CD4-positive, alpha-beta memory T cell (primary cell): ENCODE measurements at regions not wholly inside any gene's neighbourhood (a gene's known extent, or its start where the extent isn't known, plus 50 kb on each side); places are given as distances from the start of the nearest gene placed in this dataset.

ENCODE experiments used
- CTCF ChIA-PET: fragments of 350-600 bp; sonication (Branson Sonifier 250); formaldehyde crosslinking; loops from one replicate; lab custom pipeline; 2021; ENCODE audit warnings: inconsistent platforms; ENCODE audit not compliant: partially characterized antibody; lab: Charles Lee
- POLR2A ChIA-PET: fragments of 350-600 bp; sonication (Branson Sonifier 250); formaldehyde crosslinking; loops from one replicate; lab custom pipeline; 2021; ENCODE audit not compliant: partially characterized antibody; lab: Charles Lee
- DNase-seq, 5 donors: peaks; one replicate each; pipeline versions ENCODE4 v3.0.0 to v3.0.0-alpha.2; 2020 to 2022; ENCODE audit warnings: mixed read lengths in 1 of 5
- H3K27ac ChIP-seq: one replicate; pipeline ENCODE4 v1.7.0; 2013; ENCODE audit warnings: low read depth, low read length
- H3K27me3 ChIP-seq: 2 replicates; pipeline ENCODE4 v1.7.0; 2013; ENCODE audit warnings: mild to moderate bottlenecking, low read length, moderate library complexity; ENCODE audit not compliant: insufficient read depth
- H3K36me3 ChIP-seq: 2 replicates; pipeline ENCODE4 v1.7.0; 2013; ENCODE audit warnings: mild to moderate bottlenecking, low read length, moderate library complexity; ENCODE audit not compliant: insufficient read depth
- H3K4me1 ChIP-seq: 2 replicates; pipeline ENCODE4 v1.7.0; 2013; ENCODE audit warnings: mild to moderate bottlenecking, low read length, moderate library complexity; ENCODE audit not compliant: insufficient read depth
- H3K4me3 ChIP-seq, 2 donors: one replicate each; pipeline ENCODE4 v1.7.0; 2013; ENCODE audit warnings: low read length in 2 of 2, mild to moderate bottlenecking in 1 of 2
- H3K9me3 ChIP-seq, 2 donors: one replicate each; pipeline ENCODE4 v1.7.0; 2013; ENCODE audit warnings: low read length in 2 of 2, control low read depth in 1 of 2; ENCODE audit not compliant: control insufficient read depth in 1 of 2
- H3K27ac Mint-ChIP-seq, 7 donors: one replicate each; pipeline ENCODE4 v1.8.0; 2020 to 2021; ENCODE audit warnings: mixed read lengths in 7 of 7, mild to moderate bottlenecking in 6 of 7, inconsistent platforms in 3 of 7, moderate library complexity in 3 of 7
- H3K27me3 Mint-ChIP-seq, 2 donors: one replicate each; pipeline ENCODE4 v1.8.0; 2020 to 2021; ENCODE audit warnings: mixed read lengths in 2 of 2
- H3K36me3 Mint-ChIP-seq, 2 donors: one replicate each; pipeline ENCODE4 v1.8.0; 2020 to 2021; ENCODE audit warnings: mixed read lengths in 2 of 2, inconsistent platforms in 1 of 2, mild to moderate bottlenecking in 1 of 2
- H3K4me1 Mint-ChIP-seq, 4 donors: one replicate each; pipeline ENCODE4 v1.8.0; 2020 to 2021; ENCODE audit warnings: mixed read lengths in 4 of 4, mild to moderate bottlenecking in 1 of 4
- H3K4me3 Mint-ChIP-seq, 8 donors: one replicate each; pipeline ENCODE4 v1.8.0; 2020 to 2021; ENCODE audit warnings: mixed read lengths in 8 of 8, mild to moderate bottlenecking in 7 of 8, moderate library complexity in 6 of 8, inconsistent platforms in 3 of 8
- H3K9me3 Mint-ChIP-seq, 8 donors: one replicate each; pipeline ENCODE4 v1.8.0; 2020 to 2021; ENCODE audit warnings: mixed read lengths in 8 of 8, mild to moderate bottlenecking in 5 of 8, inconsistent platforms in 3 of 8, moderate library complexity in 1 of 8
- intact Hi-C: fragments of 100-400 bp; cut with micrococcal nuclease; formaldehyde crosslinking; loops from one replicate; pipeline ENCODE4 v1.15.1; 2023

DNA sequence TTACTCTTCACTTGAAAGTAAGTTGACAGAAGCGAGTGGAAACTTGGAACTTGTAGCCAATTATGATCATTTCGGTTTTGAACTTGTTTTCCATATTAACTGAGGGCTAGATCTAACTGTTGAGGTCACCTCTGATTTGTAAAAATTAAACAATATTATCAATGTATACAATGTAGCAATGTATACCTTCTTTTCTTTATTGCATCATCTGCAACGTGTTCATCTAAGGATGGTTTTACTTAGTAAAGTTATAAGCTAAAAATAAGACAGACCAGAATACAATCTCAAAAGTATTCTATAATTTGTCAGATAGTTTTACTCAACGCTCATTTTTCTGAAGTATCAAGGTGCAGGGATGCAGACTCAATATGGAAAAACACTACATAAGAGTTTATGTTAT, 435.0 kb upstream of the TNP1 start:
- Mint-ChIP-seq H3K36me3 (no peaks in the 10 kb centered on the region), H3K4me1 (no peaks in the 10 kb centered on the region), H3K27ac (no peak overlapping the region), H3K27me3 (peaks cover 0 to 1% of the 10 kb centered on the region in 2 donors), H3K9me3 (peaks cover 0 to 7% (median 3%) of the 10 kb centered on the region in 8 donors), H3K4me3 (no peak overlapping the region)
- Histone ChIP-seq H3K27me3 (no peaks in the 10 kb centered on the region), H3K4me3 (no peak overlapping the region), H3K36me3 (no peaks in the 10 kb centered on the region), H3K9me3 (no peaks in the 10 kb centered on the region), H3K27ac (no peak overlapping the region), H3K4me1 (no peaks in the 10 kb centered on the region)
- no peak for DNase-seq
- intact Hi-C loops: no loop called here
- POLR2A ChIA-PET: no interaction called here
- CTCF ChIA-PET: no interaction called here

DNA sequence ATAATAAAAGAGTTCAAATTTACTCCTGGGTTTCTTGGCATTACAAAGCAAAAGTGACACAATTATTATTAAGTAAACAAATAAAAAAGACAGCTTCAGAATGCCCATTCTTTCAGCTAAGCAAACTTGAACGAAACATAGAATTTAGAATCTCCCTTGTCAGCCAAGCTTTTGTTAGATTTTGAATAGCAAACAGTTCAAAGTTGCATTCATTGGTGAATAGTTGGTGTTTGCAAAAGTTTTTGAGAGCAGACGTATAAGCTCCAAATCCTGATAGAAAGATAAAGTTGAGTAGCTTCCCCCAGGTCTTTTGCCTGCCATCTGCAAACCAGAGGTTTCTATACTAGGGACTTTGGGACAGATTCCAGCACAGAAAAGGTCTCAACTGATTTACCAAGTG, 434.3 kb upstream of the TNP1 start:
- DNase-seq: no peak
- Mint-ChIP-seq H3K36me3 (no peaks in the 10 kb centered on the region), H3K4me3 (no peak overlapping the region), H3K27me3 (peaks cover 0 to 1% of the 10 kb centered on the region in 2 donors), H3K4me1 (no peaks in the 10 kb centered on the region), H3K27ac (no peak overlapping the region), H3K9me3 (peaks cover 0 to 7% (median 3%) of the 10 kb centered on the region in 8 donors)
- Histone ChIP-seq H3K9me3 (no peaks in the 10 kb centered on the region), H3K36me3 (no peaks in the 10 kb centered on the region), H3K4me1 (no peaks in the 10 kb centered on the region), H3K4me3 (no peak overlapping the region), H3K27ac (no peak overlapping the region), H3K27me3 (no peaks in the 10 kb centered on the region)
- ChIA-PET CTCF (no interaction called here), POLR2A (no interaction called here)
- intact Hi-C loops: no loop called here

DNA sequence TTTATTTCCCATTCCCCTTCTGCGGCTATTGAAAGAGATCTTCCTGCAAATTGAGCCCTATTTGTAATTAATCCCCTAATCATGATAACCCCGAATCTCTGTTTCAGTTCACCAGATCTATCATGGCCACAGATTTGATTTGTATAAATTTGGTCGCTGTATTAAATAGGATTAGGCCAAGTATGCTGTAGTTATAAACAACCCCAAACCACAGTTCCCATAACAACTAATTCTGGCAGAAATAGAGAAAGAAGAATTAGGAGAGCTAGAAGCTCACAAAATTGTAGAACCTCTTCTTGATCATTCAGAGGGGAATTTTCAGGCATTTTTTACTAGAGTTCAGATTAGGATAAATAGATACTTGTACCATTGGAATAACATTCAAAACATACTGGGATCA, 433.7 kb upstream of the TNP1 start:
- Mint-ChIP-seq H3K9me3 (peaks cover 0 to 7% (median 3%) of the 10 kb centered on the region in 8 donors), H3K36me3 (no peaks in the 10 kb centered on the region), H3K27ac (no peak overlapping the region), H3K27me3 (peaks cover 0 to 1% of the 10 kb centered on the region in 2 donors), H3K4me1 (no peaks in the 10 kb centered on the region), H3K4me3 (no peak overlapping the region)
- Histone ChIP-seq H3K4me1 (no peaks in the 10 kb centered on the region), H3K27me3 (no peaks in the 10 kb centered on the region), H3K9me3 (no peaks in the 10 kb centered on the region), H3K36me3 (no peaks in the 10 kb centered on the region), H3K27ac (no peak overlapping the region), H3K4me3 (no peak overlapping the region)
- ChIA-PET CTCF (no interaction called here), POLR2A (no interaction called here)
- intact Hi-C loops: no loop called here
- no peak for DNase-seq

DNA sequence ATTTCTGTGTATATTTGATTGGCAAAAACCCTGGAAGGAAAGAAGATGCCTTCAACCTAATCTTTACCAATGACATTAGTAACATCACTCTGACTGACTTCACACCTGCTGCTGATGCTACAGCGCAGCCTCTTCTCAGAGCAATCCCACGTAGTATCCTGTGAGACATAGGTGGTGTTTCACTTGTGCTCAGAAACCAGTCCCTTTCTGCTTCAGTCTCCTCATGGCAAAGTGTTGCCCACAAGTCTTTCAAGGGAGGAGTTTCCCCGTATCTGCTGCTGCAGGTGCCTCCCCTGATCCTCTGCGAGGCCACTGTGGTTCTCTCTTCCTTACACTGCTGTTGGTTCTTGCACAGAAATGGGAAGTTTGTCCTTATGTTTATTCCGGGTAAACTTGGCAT, 433.2 kb upstream of the TNP1 start:
- no peak overlapping the region for H3K4me3 ChIP-seq
- no peaks in the 10 kb centered on the region for H3K9me3 ChIP-seq
- H3K4me1 ChIP-seq: no peaks in the 10 kb centered on the region
- Mint-ChIP-seq H3K27me3 (peaks cover 0 to 1% of the 10 kb centered on the region in 2 donors), H3K36me3 (no peaks in the 10 kb centered on the region), H3K4me3 (no peak overlapping the region), H3K27ac (no peak overlapping the region), H3K4me1 (no peaks in the 10 kb centered on the region), H3K9me3 (peaks cover 0 to 7% (median 3%) of the 10 kb centered on the region in 8 donors)
- CTCF ChIA-PET: no interaction called here
- DNase-seq: no peak
- H3K27ac ChIP-seq: no peak overlapping the region
- no peaks in the 10 kb centered on the region for H3K36me3 ChIP-seq
- POLR2A ChIA-PET: no interaction called here
- intact Hi-C loops: no loop called here
- no peaks in the 10 kb centered on the region for H3K27me3 ChIP-seq

DNA sequence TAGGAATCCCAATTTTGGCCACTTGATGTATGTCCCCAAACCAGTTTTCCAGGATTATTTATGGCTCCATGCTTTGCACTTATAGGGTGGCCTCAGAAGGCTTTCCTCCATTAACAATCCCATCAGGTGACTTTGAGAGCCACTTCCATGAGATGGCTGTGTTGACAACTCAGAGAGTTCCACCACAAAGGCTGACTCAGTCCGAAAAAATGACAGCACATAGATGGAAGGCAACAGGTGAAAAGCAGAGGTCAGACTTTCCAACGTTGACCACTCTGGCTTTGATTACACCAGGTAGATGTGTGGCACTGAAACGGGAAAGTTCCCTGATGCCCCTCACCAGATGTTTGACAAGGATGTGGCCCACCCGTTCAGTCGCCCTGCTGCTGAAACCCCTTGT, 431.4 kb upstream of the TNP1 start:
- H3K36me3 ChIP-seq: no peaks in the 10 kb centered on the region
- peaks cover 0 to 2% (median 0%) of the 10 kb centered on the region in 8 donors for H3K9me3 Mint-ChIP-seq
- H3K4me1 ChIP-seq: no peaks in the 10 kb centered on the region
- H3K4me3 Mint-ChIP-seq: no peak overlapping the region
- ChIA-PET CTCF (interaction anchor here (0.5 kb wide), 1 partner anchor 43 kb away, joined by 3 read pairs; no protein-coding TSS in a partner anchor), POLR2A (no interaction called here)
- no peak overlapping the region for H3K27ac Mint-ChIP-seq
- no peaks in the 10 kb centered on the region for H3K9me3 ChIP-seq
- H3K4me3 ChIP-seq: no peak overlapping the region
- no peaks in the 10 kb centered on the region for H3K27me3 ChIP-seq
- H3K27ac ChIP-seq: no peak overlapping the region
- H3K36me3 Mint-ChIP-seq: peaks cover 0 to 3% of the 10 kb centered on the region in 2 donors
- peaks cover 0 to 1% of the 10 kb centered on the region in 2 donors for H3K27me3 Mint-ChIP-seq
- intact Hi-C loops: no loop called here
- DNase-seq: no peak
- H3K4me1 Mint-ChIP-seq: no peaks in the 10 kb centered on the region

DNA sequence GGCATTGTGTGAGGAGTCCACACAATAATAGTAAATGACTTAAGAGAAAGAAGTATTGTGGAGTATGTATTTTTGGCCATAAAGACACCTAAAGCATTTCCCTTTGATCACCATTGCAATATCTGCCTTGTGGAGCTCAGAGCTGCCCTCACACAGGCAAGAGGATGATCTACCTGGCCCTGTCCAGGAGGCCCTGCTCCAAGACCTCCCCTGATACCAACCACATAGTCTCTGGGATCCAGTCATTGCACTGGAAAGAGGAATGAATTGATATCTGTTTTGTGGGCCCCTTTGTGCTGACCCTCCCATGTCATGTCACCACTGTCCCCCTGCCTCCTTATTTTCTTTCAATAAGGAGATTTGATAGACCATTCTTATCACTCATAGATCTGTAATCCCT, 430.6 kb upstream of the TNP1 start:
- Histone ChIP-seq H3K27me3 (no peaks in the 10 kb centered on the region), H3K36me3 (no peaks in the 10 kb centered on the region), H3K4me3 (no peak overlapping the region), H3K9me3 (no peaks in the 10 kb centered on the region), H3K27ac (no peak overlapping the region), H3K4me1 (no peaks in the 10 kb centered on the region)
- ChIA-PET CTCF (no interaction called here), POLR2A (no interaction called here)
- Mint-ChIP-seq H3K4me3 (no peak overlapping the region), H3K4me1 (no peaks in the 10 kb centered on the region), H3K9me3 (peaks cover 0 to 2% (median 0%) of the 10 kb centered on the region in 8 donors), H3K36me3 (peaks cover 0 to 3% of the 10 kb centered on the region in 2 donors), H3K27me3 (peaks cover 0 to 1% of the 10 kb centered on the region in 2 donors), H3K27ac (no peak overlapping the region)
- intact Hi-C loops: no loop called here
- DNase-seq: no peak

DNA sequence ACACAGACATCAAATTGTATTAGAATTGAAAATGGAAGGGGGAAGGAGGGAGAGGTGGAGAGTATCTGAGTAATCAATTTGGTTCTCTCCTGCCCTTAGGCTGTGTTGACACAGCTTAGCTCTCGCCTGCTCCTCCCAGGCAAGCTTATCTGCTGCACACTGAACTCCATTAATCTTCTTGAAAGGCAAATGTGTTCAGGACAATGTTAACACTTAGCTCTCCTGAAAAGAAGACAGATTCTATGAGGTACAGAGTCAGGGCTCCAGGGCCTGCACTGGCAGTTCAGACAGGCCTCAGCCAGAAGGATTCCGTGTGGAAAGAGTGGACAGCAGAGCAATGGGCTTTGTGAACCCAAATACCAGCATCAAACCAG, 430.0 kb upstream of the TNP1 start:
- no peak overlapping the region for H3K4me3 ChIP-seq
- H3K27me3 ChIP-seq: no peaks in the 10 kb centered on the region
- H3K9me3 Mint-ChIP-seq: peaks cover 0 to 2% (median 0%) of the 10 kb centered on the region in 8 donors
- H3K9me3 ChIP-seq: no peaks in the 10 kb centered on the region
- no peaks in the 10 kb centered on the region for H3K4me1 ChIP-seq
- H3K4me3 Mint-ChIP-seq: no peak overlapping the region
- DNase-seq: no peak
- H3K27ac ChIP-seq: no peak overlapping the region
- intact Hi-C loops: no loop called here
- ChIA-PET CTCF (no interaction called here), POLR2A (no interaction called here)
- peaks cover 0 to 1% of the 10 kb centered on the region in 2 donors for H3K27me3 Mint-ChIP-seq
- no peaks in the 10 kb centered on the region for H3K4me1 Mint-ChIP-seq
- peaks cover 0 to 3% of the 10 kb centered on the region in 2 donors for H3K36me3 Mint-ChIP-seq
- H3K27ac Mint-ChIP-seq: no peak overlapping the region
- H3K36me3 ChIP-seq: no peaks in the 10 kb centered on the region
